Keratinocyte (primary cell): ENCODE measurements at regions not wholly inside any gene's neighbourhood (a gene's known extent, or its start where the extent isn't known, plus 50 kb on each side); places are given as distances from the start of the nearest gene placed in this dataset.

Experiments used
- DNase-seq: peaks from one replicate; pipeline ENCODE4 v3.0.0-alpha.2; 2011; ENCODE audit warnings: low read depth, missing footprints, low spot score
- FAIRE-seq: peaks from 2 replicates; lab custom pipeline; 2011; peaks lifted over from hg19 to GRCh38; lab: Jason Lieb, UNC
- H2AFZ ChIP-seq: 2 replicates; pipeline ENCODE4 v1.6.0; 2012; ENCODE audit warnings: low read length, control low read depth, inconsistent platforms; ENCODE audit not compliant: control insufficient read depth
- H3K27ac ChIP-seq: 2 replicates; pipeline ENCODE4 v1.5.1; 2011; ENCODE audit warnings: low read length; ENCODE audit not compliant: control insufficient read depth, insufficient read depth
- H3K27me3 ChIP-seq: 3 replicates; pipeline ENCODE4 v1.6.0; 2011; ENCODE audit warnings: low read length; ENCODE audit not compliant: control insufficient read depth, insufficient read depth; ENCODE audit errors: extremely low read depth
- H3K36me3 ChIP-seq, 2 experiments: 2 replicates in 1 of 2; 3 replicates in 1 of 2; pipeline ENCODE4 v1.5.1; 2011; ENCODE audit warnings: low read length in 2 of 2, mild to moderate bottlenecking in 1 of 2; ENCODE audit not compliant: control insufficient read depth in 2 of 2, insufficient read depth in 2 of 2; ENCODE audit errors: extremely low read depth in 1 of 2
- H3K4me1 ChIP-seq: 3 replicates; pipeline ENCODE4 v1.5.1; 2011; ENCODE audit warnings: low read length; ENCODE audit not compliant: control insufficient read depth, insufficient read depth; ENCODE audit errors: extremely low read depth
- H3K4me2 ChIP-seq: 3 replicates; pipeline ENCODE4 v1.6.0; 2011; ENCODE audit warnings: low read depth, low read length; ENCODE audit not compliant: control insufficient read depth, insufficient read depth; ENCODE audit errors: extremely low read depth
- H3K4me3 ChIP-seq, 3 experiments: fragments of 200-600 bp in 1 of 3; sonication (generic) in 1 of 3; 2 replicates in 2 of 3; 3 replicates in 1 of 3; pipeline ENCODE4 v1.5.1; 2011 to 2016; ENCODE audit warnings: low read length in 3 of 3, mild to moderate bottlenecking in 3 of 3, control low read depth in 2 of 3, inconsistent platforms in 1 of 3, low read depth in 1 of 3, mixed read lengths in 1 of 3, mixed run types in 1 of 3, moderate library complexity in 1 of 3; ENCODE audit not compliant: control insufficient read depth in 2 of 3, insufficient read depth in 2 of 3; ENCODE audit errors: extremely low read depth in 1 of 3
- H3K79me2 ChIP-seq: 2 replicates; pipeline ENCODE4 v1.6.0; 2012; ENCODE audit warnings: low read length; ENCODE audit not compliant: control insufficient read depth, insufficient read depth
- H3K9ac ChIP-seq: 3 replicates; pipeline ENCODE4 v1.6.0; 2011; ENCODE audit warnings: low read length; ENCODE audit not compliant: control insufficient read depth, insufficient read depth; ENCODE audit errors: extremely low read depth
- H3K9me1 ChIP-seq: 3 replicates; pipeline ENCODE4 v1.6.0; 2011; ENCODE audit warnings: low read length; ENCODE audit not compliant: control insufficient read depth, insufficient read depth; ENCODE audit errors: extremely low read depth
- H3K9me3 ChIP-seq: 2 replicates; pipeline ENCODE4 v1.5.1; 2012; ENCODE audit warnings: low read depth, low read length; ENCODE audit not compliant: control insufficient read depth
- H4K20me1 ChIP-seq: 3 replicates; pipeline ENCODE4 v1.6.0; 2011; ENCODE audit warnings: low read length; ENCODE audit not compliant: control insufficient read depth, insufficient read depth; ENCODE audit errors: extremely low read depth
- EZH2 ChIP-seq: IDR thresholded peaks from one replicate; pipeline ENCODE4 v1.6.1; 2012; ENCODE audit warnings: inconsistent platforms, mild to moderate bottlenecking, low read length, moderate library complexity
- dilution Hi-C: fragments of 300-500 bp; cut with MboI; formaldehyde crosslinking; loops from one replicate; pipeline ENCODE4 v1.7.0; 2020; ENCODE audit warnings: low sequenced_read_pairs; ENCODE audit not compliant: extremely low pct_ligation_motif_present
- TF ChIP-seq, protein P1 (sequence below), 3 experiments: IDR thresholded peaks in 1 of 3; conservative IDR thresholded peaks in 1 of 3; optimal IDR thresholded peaks in 1 of 3; 2 replicates in 2 of 3; 3 replicates in 1 of 3; pipeline versions ENCODE3 to v1.5.1; 2011; ENCODE audit warnings: low read length in 3 of 3, mild to moderate bottlenecking in 3 of 3, moderate library complexity in 2 of 3, control low read depth in 1 of 3, inconsistent platforms in 1 of 3; ENCODE audit not compliant: insufficient read depth in 2 of 3; ENCODE audit errors: extremely low read depth in 1 of 3

DNA sequence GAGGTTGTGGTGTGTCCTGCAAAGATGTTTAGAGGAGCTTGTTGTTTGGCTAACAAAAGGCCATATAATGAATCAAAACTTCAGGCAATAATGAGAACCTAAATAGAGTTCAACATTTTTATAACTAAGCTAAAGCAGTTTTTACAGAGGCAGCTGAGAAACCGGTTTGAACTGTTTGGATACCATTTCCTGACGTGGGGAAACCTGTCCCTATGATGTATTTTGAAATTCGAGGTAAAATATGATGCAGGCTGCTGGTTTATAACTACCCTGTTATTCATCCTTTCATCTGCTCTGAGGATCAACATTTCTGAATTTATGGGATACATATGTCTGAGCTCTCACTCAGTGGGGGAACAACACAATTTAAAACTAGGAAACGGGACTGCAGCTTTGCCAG lies 289.5 kb upstream of the IRX2 start:
- H3K4me3 ChIP-seq = no peak overlapping the region
- no peaks in the 10 kb centered on the region for H3K79me2 ChIP-seq
- no peaks in the 10 kb centered on the region for H3K36me3 ChIP-seq
- H3K9ac ChIP-seq = no peak overlapping the region
- peaks cover 3% of the 10 kb centered on the region for H3K9me3 ChIP-seq
- no peaks in the 10 kb centered on the region for H3K9me1 ChIP-seq
- no peak overlapping the region for H3K27ac ChIP-seq
- H3K4me1 ChIP-seq = no peaks in the 10 kb centered on the region
- no peak for DNase-seq
- H4K20me1 ChIP-seq = no peaks in the 10 kb centered on the region
- TF ChIP-seq, protein P1, sequence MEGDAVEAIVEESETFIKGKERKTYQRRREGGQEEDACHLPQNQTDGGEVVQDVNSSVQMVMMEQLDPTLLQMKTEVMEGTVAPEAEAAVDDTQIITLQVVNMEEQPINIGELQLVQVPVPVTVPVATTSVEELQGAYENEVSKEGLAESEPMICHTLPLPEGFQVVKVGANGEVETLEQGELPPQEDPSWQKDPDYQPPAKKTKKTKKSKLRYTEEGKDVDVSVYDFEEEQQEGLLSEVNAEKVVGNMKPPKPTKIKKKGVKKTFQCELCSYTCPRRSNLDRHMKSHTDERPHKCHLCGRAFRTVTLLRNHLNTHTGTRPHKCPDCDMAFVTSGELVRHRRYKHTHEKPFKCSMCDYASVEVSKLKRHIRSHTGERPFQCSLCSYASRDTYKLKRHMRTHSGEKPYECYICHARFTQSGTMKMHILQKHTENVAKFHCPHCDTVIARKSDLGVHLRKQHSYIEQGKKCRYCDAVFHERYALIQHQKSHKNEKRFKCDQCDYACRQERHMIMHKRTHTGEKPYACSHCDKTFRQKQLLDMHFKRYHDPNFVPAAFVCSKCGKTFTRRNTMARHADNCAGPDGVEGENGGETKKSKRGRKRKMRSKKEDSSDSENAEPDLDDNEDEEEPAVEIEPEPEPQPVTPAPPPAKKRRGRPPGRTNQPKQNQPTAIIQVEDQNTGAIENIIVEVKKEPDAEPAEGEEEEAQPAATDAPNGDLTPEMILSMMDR (optimal IDR thresholded peaks at IDR 0.05 in 1 of 3, IDR thresholded peaks at IDR 0.05 in 1 of 3, conservative IDR thresholded peaks at IDR 0.05 in 1 of 3; ENCODE audit: extremely low read depth in 1 of 3, insufficient read depth in 2 of 3, low read length in 3 of 3) = no peak
- TF ChIP-seq EZH2 = no peak
- dilution Hi-C loops = no loop called here
- H2AFZ ChIP-seq = no peak overlapping the region
- H3K27me3 ChIP-seq = no peaks in the 10 kb centered on the region
- FAIRE-seq = no peak
- no peak overlapping the region for H3K4me2 ChIP-seq

DNA sequence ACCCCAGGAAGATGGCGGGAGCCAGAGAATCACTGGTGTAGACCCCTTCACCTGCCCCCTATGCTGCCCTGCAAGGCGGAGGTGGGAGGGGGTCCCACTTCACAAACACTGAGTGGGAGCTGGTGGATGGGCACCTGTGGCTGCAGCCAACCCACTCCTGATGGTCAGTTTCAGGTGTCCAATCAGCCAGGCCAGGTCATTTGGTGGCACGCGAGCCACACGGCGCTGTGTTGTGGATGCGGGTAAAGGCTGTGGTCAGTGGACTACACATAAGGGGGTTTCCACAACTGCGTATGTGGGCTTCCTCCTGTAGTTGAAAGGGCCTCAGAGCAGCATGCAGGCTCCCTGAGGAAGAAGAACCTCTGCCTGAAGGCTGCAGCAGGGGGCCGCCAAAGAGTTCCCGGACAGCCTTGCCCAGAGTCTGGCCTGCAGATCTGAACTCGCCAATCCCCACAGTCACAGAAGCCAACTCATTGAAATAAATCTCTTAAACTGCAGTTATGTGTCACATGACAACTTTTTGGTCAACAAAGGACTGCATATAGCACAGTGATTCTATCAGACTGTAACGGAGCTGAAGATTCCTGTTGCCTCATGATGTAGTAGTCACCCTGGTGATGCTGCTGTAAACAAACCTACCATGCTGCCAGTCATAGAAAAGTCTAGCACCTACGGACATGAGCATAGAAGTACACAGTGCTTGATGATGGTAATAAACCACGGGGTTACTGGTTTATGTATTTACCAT lies 284.7 kb upstream of the IRX2 start:
- Histone ChIP-seq H3K4me3 (no peak overlapping the region), H3K4me2 (no peak overlapping the region), H3K9me1 (no peaks in the 10 kb centered on the region), H3K36me3 (no peaks in the 10 kb centered on the region), H3K79me2 (no peaks in the 10 kb centered on the region), H3K27ac (no peak overlapping the region), H4K20me1 (no peaks in the 10 kb centered on the region), H2AFZ (no peak overlapping the region), H3K27me3 (no peaks in the 10 kb centered on the region), H3K9me3 (peaks cover 1% of the 10 kb centered on the region), H3K9ac (no peak overlapping the region), H3K4me1 (no peaks in the 10 kb centered on the region)
- dilution Hi-C loops = no loop called here
- DNase-seq (no peak), FAIRE-seq (no peak)
- TF ChIP-seq, protein P1 (optimal IDR thresholded peaks at IDR 0.05 in 1 of 3, IDR thresholded peaks at IDR 0.05 in 1 of 3, conservative IDR thresholded peaks at IDR 0.05 in 1 of 3; ENCODE audit: extremely low read depth in 1 of 3, insufficient read depth in 2 of 3, low read length in 3 of 3) = no peak
- no peak for TF ChIP-seq EZH2
